ENCODE measurements at regions not wholly inside any gene's neighbourhood (a gene's known extent, or its start where the extent isn't known, plus 50 kb on each side); places are given as distances from the start of the nearest gene placed in this dataset.
"Not testable (repeated sequence)": the region's sequence is repeated elsewhere in the genome, so short reads cannot be mapped to it uniquely, and the experiment has no call there.

DNA sequence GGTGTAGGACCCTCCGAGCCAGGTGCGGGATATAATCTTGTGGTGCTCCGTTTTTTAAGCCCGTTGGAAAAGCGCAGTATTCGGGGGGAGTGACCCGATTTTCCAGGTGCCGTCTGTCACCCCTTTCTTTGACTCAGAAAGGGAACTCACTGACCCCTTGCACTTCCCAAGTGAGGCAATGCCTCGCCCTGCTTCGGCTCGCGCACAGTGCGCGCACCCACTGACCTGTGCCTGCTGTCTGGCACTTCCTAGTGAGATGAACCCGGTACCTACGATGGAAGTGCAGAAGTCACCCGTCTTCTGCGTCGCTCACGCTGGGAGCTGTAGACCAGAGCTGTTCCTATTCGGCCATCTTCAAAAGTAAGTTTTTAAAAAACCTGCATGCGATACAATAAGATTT is 362.1 kb downstream of the HS3ST1 start:
- not testable (repeated sequence) for H4K91ac ChIP-seq (ENCODE audit: low read depth, low read length); H3K27ac ChIP-seq (ENCODE audit: low read depth, low read length); H3K36me3 ChIP-seq (ENCODE audit: control insufficient read depth in 1 of 2, insufficient read depth in 2 of 2, low read length in 2 of 2); H2AK5ac ChIP-seq (ENCODE audit: low read length); H2AFZ ChIP-seq (ENCODE audit: insufficient read depth, low read length, poor library complexity); H3K9ac ChIP-seq (ENCODE audit: low read length); H3K79me1 ChIP-seq (ENCODE audit: low read length); H3K27me3 ChIP-seq (ENCODE audit: insufficient read depth, low read length); H3K23ac ChIP-seq (ENCODE audit: low read length); H3K4ac ChIP-seq (ENCODE audit: low read depth, low read length); H3K18ac ChIP-seq (ENCODE audit: low read length); H4K12ac ChIP-seq (ENCODE audit: low read depth, low read length); H4K8ac ChIP-seq (ENCODE audit: low read depth, low read length); H3K9me3 ChIP-seq (ENCODE audit: insufficient read depth, low read depth, low read length); H3K79me2 ChIP-seq (ENCODE audit: control insufficient read depth, insufficient read depth, low read length, poor library complexity); H2BK5ac ChIP-seq (ENCODE audit: low read depth, low read length, poor library complexity); H3K4me1 ChIP-seq (ENCODE audit: control insufficient read depth in 1 of 2, insufficient read depth in 2 of 2, low read length in 2 of 2); H2BK120ac ChIP-seq (ENCODE audit: insufficient read depth, low read length, poor library complexity); H2BK12ac ChIP-seq (ENCODE audit: low read length)
- DNase-seq = peak in 1 of 2 donors; percentile 23
- Histone ChIP-seq H3K4me2 (ENCODE audit: low read length) (peak overlapping the region; percentile 50), H3K14ac (ENCODE audit: low read length) (peak overlapping the region; percentile 35), H3K4me3 (ENCODE audit: low read depth, low read length) (peak overlapping the region; percentile 57)
- WGBS (ENCODE audit: extremely low coverage, insufficient coverage, insufficient read length) = no CpG with 5 or more reads among the region's 22 CpGs

DNA sequence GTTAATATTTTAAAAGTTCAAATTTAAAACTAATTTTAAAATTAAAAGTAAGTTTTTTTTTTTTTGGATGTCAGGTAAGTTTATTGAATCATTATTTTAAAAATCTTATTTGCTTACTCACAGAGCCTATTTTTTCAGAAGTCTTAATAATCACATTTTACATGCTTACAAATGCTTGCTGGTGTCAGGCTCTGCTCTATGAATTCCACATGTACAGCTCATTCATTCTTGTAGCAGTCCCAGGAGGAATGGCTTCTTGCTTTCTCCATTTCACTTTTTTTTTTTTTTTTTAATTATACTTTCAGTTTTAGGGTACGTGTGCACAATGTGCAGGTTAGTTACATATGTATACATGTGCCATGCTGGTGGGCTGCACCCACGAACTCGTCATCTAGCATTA is 368.1 kb downstream of the HS3ST1 start:
- not testable (repeated sequence) for H2BK120ac ChIP-seq (ENCODE audit: insufficient read depth, low read length, poor library complexity); H4K12ac ChIP-seq (ENCODE audit: low read depth, low read length); DNase-seq; H4K8ac ChIP-seq (ENCODE audit: low read depth, low read length); H2BK12ac ChIP-seq (ENCODE audit: low read length); H3K27me3 ChIP-seq (ENCODE audit: insufficient read depth, low read length); H3K27ac ChIP-seq (ENCODE audit: low read depth, low read length); H3K79me2 ChIP-seq (ENCODE audit: control insufficient read depth, insufficient read depth, low read length, poor library complexity); H3K79me1 ChIP-seq (ENCODE audit: low read length); H4K91ac ChIP-seq (ENCODE audit: low read depth, low read length); H3K23ac ChIP-seq (ENCODE audit: low read length); H3K4ac ChIP-seq (ENCODE audit: low read depth, low read length); H3K14ac ChIP-seq (ENCODE audit: low read length); H3K18ac ChIP-seq (ENCODE audit: low read length); H3K4me2 ChIP-seq (ENCODE audit: low read length); H2AK5ac ChIP-seq (ENCODE audit: low read length); H3K36me3 ChIP-seq (ENCODE audit: control insufficient read depth in 1 of 2, insufficient read depth in 2 of 2, low read length in 2 of 2); H3K4me1 ChIP-seq (ENCODE audit: control insufficient read depth in 1 of 2, insufficient read depth in 2 of 2, low read length in 2 of 2); H3K9ac ChIP-seq (ENCODE audit: low read length); H2BK5ac ChIP-seq (ENCODE audit: low read depth, low read length, poor library complexity); H3K9me3 ChIP-seq (ENCODE audit: insufficient read depth, low read depth, low read length); H3K4me3 ChIP-seq (ENCODE audit: low read depth, low read length); H2AFZ ChIP-seq (ENCODE audit: insufficient read depth, low read length, poor library complexity)
- no CpG with 5 or more reads among the region's 3 CpGs for WGBS (ENCODE audit: extremely low coverage, insufficient coverage, insufficient read length)

- H4K12ac ChIP-seq (ENCODE audit: low read depth, low read length); H4K8ac ChIP-seq (ENCODE audit: low read depth, low read length); H3K79me2 ChIP-seq (ENCODE audit: control insufficient read depth, insufficient read depth, low read length, poor library complexity); H3K4ac ChIP-seq (ENCODE audit: low read depth, low read length); H2AK5ac ChIP-seq (ENCODE audit: low read length); H3K9me3 ChIP-seq (ENCODE audit: insufficient read depth, low read depth, low read length); H2BK5ac ChIP-seq (ENCODE audit: low read depth, low read length, poor library complexity); H3K27me3 ChIP-seq (ENCODE audit: insufficient read depth, low read length); H3K4me3 ChIP-seq (ENCODE audit: low read depth, low read length); H2AFZ ChIP-seq (ENCODE audit: insufficient read depth, low read length, poor library complexity); H4K91ac ChIP-seq (ENCODE audit: low read depth, low read length); H3K79me1 ChIP-seq (ENCODE audit: low read length); H3K23ac ChIP-seq (ENCODE audit: low read length); H3K9ac ChIP-seq (ENCODE audit: low read length); H3K14ac ChIP-seq (ENCODE audit: low read length); H3K4me2 ChIP-seq (ENCODE audit: low read length); H2BK120ac ChIP-seq (ENCODE audit: insufficient read depth, low read length, poor library complexity); H3K18ac ChIP-seq (ENCODE audit: low read length); DNase-seq; H3K4me1 ChIP-seq (ENCODE audit: control insufficient read depth in 1 of 2, insufficient read depth in 2 of 2, low read length in 2 of 2); H3K36me3 ChIP-seq (ENCODE audit: control insufficient read depth in 1 of 2, insufficient read depth in 2 of 2, low read length in 2 of 2); H2BK12ac ChIP-seq (ENCODE audit: low read length); H3K27ac ChIP-seq (ENCODE audit: low read depth, low read length): not testable (repeated sequence)
- WGBS (ENCODE audit: extremely low coverage, insufficient coverage, insufficient read length) = no CpG with 5 or more reads among the region's 7 CpGs
Observed at GRCh38 chr4:11054937-11055336, 370.4 kb upstream of the CLNK start.

DNA sequence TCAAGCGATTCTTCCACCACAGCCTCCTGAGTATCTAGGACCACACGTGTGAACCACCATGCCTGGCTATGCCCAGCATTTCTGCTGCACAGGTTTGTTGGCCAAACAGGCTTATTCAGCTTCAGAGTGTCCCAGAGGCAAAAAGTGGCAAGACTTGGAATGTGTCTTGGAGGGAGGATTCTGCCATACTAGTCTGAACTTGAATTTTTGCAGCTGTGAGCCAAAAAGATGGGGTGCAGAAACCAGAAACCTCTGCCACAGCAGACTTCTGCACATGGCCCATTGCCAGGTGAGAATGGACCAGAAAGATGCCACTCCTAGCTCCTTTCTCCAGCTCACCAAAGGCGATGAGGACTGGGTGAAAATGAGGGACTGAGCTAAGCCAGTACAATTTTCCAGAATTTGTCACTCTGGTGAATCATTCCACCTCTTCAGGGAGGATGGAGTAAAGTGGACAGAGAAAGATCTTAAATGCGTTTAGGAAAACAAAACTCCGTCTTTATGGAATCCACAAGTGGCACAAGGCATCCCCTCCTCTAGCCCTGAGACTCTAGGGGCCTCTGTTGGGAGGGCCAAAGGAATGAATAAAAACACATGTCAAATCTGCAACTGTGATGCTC is 369.1 kb upstream of the CLNK start:
- Histone ChIP-seq H3K4me3 (ENCODE audit: low read depth, low read length) (no peak overlapping the region), H4K91ac (ENCODE audit: low read depth, low read length) (no peak overlapping the region), H3K14ac (ENCODE audit: low read length) (no peak overlapping the region), H3K79me1 (ENCODE audit: low read length) (no peaks in the 10 kb centered on the region), H2AFZ (ENCODE audit: insufficient read depth, low read length, poor library complexity) (no peak overlapping the region), H3K9ac (ENCODE audit: low read length) (no peak overlapping the region), H3K27me3 (ENCODE audit: insufficient read depth, low read length) (no peaks in the 10 kb centered on the region), H2BK120ac (ENCODE audit: insufficient read depth, low read length, poor library complexity) (no peak overlapping the region), H2BK5ac (ENCODE audit: low read depth, low read length, poor library complexity) (no peak overlapping the region), H3K4ac (ENCODE audit: low read depth, low read length) (no peak overlapping the region), H3K79me2 (ENCODE audit: control insufficient read depth, insufficient read depth, low read length, poor library complexity) (no peaks in the 10 kb centered on the region), H3K27ac (ENCODE audit: low read depth, low read length) (no peak overlapping the region), H2AK5ac (ENCODE audit: low read length) (no peak overlapping the region), H3K4me1 (ENCODE audit: control insufficient read depth in 1 of 2, insufficient read depth in 2 of 2, low read length in 2 of 2) (no peaks in the 10 kb centered on the region), H4K12ac (ENCODE audit: low read depth, low read length) (no peak overlapping the region), H3K23ac (ENCODE audit: low read length) (no peak overlapping the region), H4K8ac (ENCODE audit: low read depth, low read length) (no peak overlapping the region), H3K18ac (ENCODE audit: low read length) (no peak overlapping the region), H2BK12ac (ENCODE audit: low read length) (no peak overlapping the region), H3K9me3 (ENCODE audit: insufficient read depth, low read depth, low read length) (no peaks in the 10 kb centered on the region), H3K4me2 (ENCODE audit: low read length) (no peak overlapping the region), H3K36me3 (ENCODE audit: control insufficient read depth in 1 of 2, insufficient read depth in 2 of 2, low read length in 2 of 2) (no peaks in the 10 kb centered on the region)
- no CpG with 5 or more reads among the region's 5 CpGs for WGBS (ENCODE audit: extremely low coverage, insufficient coverage, insufficient read length)
- DNase-seq = no peak
